Ascending aorta (tissue), 2 donors: ENCODE measurements at regions not wholly inside any gene's neighbourhood (a gene's known extent, or its start where the extent isn't known, plus 50 kb on each side); places are given as distances from the start of the nearest gene placed in this dataset.

Experiments
- DNase-seq, 2 donors: peaks; one replicate each; pipeline ENCODE4 v3.0.0-alpha.2; 2019; ENCODE audit warnings: low spot score in 2 of 2
- H3K27ac ChIP-seq, 2 donors: fragments of 200-600 bp; sonication (generic); one replicate each; pipeline ENCODE4 v1.5.1; 2016 to 2017; ENCODE audit warnings: mild to moderate bottlenecking in 1 of 2
- H3K27me3 ChIP-seq: fragments of 200-600 bp; sonication (generic); one replicate; pipeline ENCODE4 v1.5.1; 2017
- H3K36me3 ChIP-seq, 2 donors: fragments of 200-600 bp; sonication (generic); one replicate each; pipeline ENCODE4 v1.5.1; 2016
- H3K4me1 ChIP-seq, 2 donors: fragments of 200-600 bp; sonication (generic); one replicate each; pipeline ENCODE4 v1.5.1; 2016 to 2017; ENCODE audit warnings: mild to moderate bottlenecking in 1 of 2
- H3K4me3 ChIP-seq, 2 donors: fragments of 200-600 bp; sonication (generic); one replicate each; pipeline ENCODE4 v1.5.1; 2016 to 2017; ENCODE audit warnings: mild to moderate bottlenecking in 1 of 2
- H3K9me3 ChIP-seq, 2 donors: fragments of 200-600 bp; sonication (generic); one replicate each; pipeline ENCODE4 v1.5.1; 2016
- CTCF ChIP-seq, 3 experiments: fragments of 200-600 bp in 2 of 3; fragments of 450-650 bp in 1 of 3; sonication (generic) in 2 of 3; IDR thresholded peaks; one replicate each; pipeline ENCODE4 v1.5.1; 2016 to 2019; ENCODE audit warnings: antibody characterized with exemption in 3 of 3, mild to moderate bottlenecking in 1 of 3, moderate library complexity in 1 of 3
- intact Hi-C: fragments of 100-400 bp; cut with DNase I; formaldehyde crosslinking; loops from one replicate; pipeline ENCODE4 v1.15.1; 2023

GRCh38 chr3:193899001-193899400, 236.9 kb upstream of the HES1 start:
- H3K9me3 ChIP-seq = no peaks in the 10 kb centered on the region
- no peaks in the 10 kb centered on the region for H3K36me3 ChIP-seq
- DNase-seq = no peak
- intact Hi-C loops = no loop called here
- no peak overlapping the region for H3K4me3 ChIP-seq
- no peak for TF ChIP-seq CTCF (IDR thresholded peaks at IDR 0.05)
- no peaks in the 10 kb centered on the region for H3K27me3 ChIP-seq
- H3K27ac ChIP-seq = no peak overlapping the region
- H3K4me1 ChIP-seq = no peaks in the 10 kb centered on the region

GRCh38 chr3:193901007-193901406, 234.9 kb upstream of the HES1 start:
- no peaks in the 10 kb centered on the region for H3K9me3 ChIP-seq
- no peak for DNase-seq
- H3K36me3 ChIP-seq = no peaks in the 10 kb centered on the region
- intact Hi-C loops = no loop called here
- TF ChIP-seq CTCF (IDR thresholded peaks at IDR 0.05) = no peak
- no peak overlapping the region for H3K4me3 ChIP-seq
- H3K27me3 ChIP-seq = no peaks in the 10 kb centered on the region
- H3K4me1 ChIP-seq = no peaks in the 10 kb centered on the region
- no peak overlapping the region for H3K27ac ChIP-seq

GRCh38 chr3:193902607-193903511, 233.1 kb upstream of the HES1 start:
- no peak for TF ChIP-seq CTCF (IDR thresholded peaks at IDR 0.05)
- H3K27me3 ChIP-seq = no peaks in the 10 kb centered on the region
- no peaks in the 10 kb centered on the region for H3K9me3 ChIP-seq
- no peaks in the 10 kb centered on the region for H3K4me1 ChIP-seq
- no peak for DNase-seq
- no peak overlapping the region for H3K4me3 ChIP-seq
- H3K36me3 ChIP-seq = no peaks in the 10 kb centered on the region
- intact Hi-C loops = no loop called here
- no peak overlapping the region for H3K27ac ChIP-seq

- intact Hi-C loops = no loop called here
- Histone ChIP-seq H3K9me3 (no peaks in the 10 kb centered on the region), H3K4me3 (no peak overlapping the region), H3K4me1 (no peaks in the 10 kb centered on the region), H3K27ac (no peak overlapping the region), H3K36me3 (no peaks in the 10 kb centered on the region), H3K27me3 (no peaks in the 10 kb centered on the region)
- no peak for DNase-seq
- no peak for TF ChIP-seq CTCF (IDR thresholded peaks at IDR 0.05)
Measured at GRCh38 chr3:193903512-193903817, 232.5 kb upstream of the HES1 start.

GRCh38 chr3:193903966-193904365, 232.0 kb upstream of the HES1 start:
- Histone ChIP-seq H3K4me3 (no peak overlapping the region), H3K9me3 (no peaks in the 10 kb centered on the region), H3K36me3 (no peaks in the 10 kb centered on the region), H3K27ac (no peak overlapping the region), H3K4me1 (no peaks in the 10 kb centered on the region), H3K27me3 (no peaks in the 10 kb centered on the region)
- intact Hi-C loops = no loop called here
- TF ChIP-seq CTCF (IDR thresholded peaks at IDR 0.05) = no peak
- DNase-seq = no peak
